HG02970 (cell line): ENCODE measurements at regions not wholly inside any gene's neighbourhood (a gene's known extent, or its start where the extent isn't known, plus 50 kb on each side); places are given as distances from the start of the nearest gene placed in this dataset.

Source experiments
- ATAC-seq: cut with Tn5 transposase; IDR thresholded peaks from one replicate; pipeline ENCODE4 v1.9.1; 2021; ENCODE audit warnings: mild to moderate bottlenecking, moderate library complexity, moderate number of reproducible peaks; ENCODE audit not compliant: unreplicated experiment, low FRiP score

GRCh38 chr1:234699795-234700665 lies 90.1 kb upstream of the IRF2BP2 start:
- peak; percentile 52 for ATAC-seq

GRCh38 chr1:234698686-234699085 lies 88.7 kb upstream of the IRF2BP2 start:
- ATAC-seq, result no peak

- ATAC-seq, result no peak
Measured at GRCh38 chr1:234697741-234698140, 87.8 kb upstream of the IRF2BP2 start.

- ATAC-seq, result no peak
Measured at GRCh38 chr1:234697015-234697414, 87.0 kb upstream of the IRF2BP2 start.

GRCh38 chr1:234696148-234696576 lies 86.2 kb upstream of the IRF2BP2 start:
- ATAC-seq, result no peak

GRCh38 chr1:234694661-234695060 lies 84.7 kb upstream of the IRF2BP2 start:
- no peak for ATAC-seq

GRCh38 chr1:234692966-234693580 lies 83.1 kb upstream of the IRF2BP2 start:
- ATAC-seq, result no peak

GRCh38 chr1:234691567-234691966 lies 81.6 kb upstream of the IRF2BP2 start:
- no peak for ATAC-seq

- ATAC-seq, result no peak
Measured at GRCh38 chr1:234690872-234691271, 80.9 kb upstream of the IRF2BP2 start.

- no peak for ATAC-seq
Measured at GRCh38 chr1:234689236-234689635, 79.3 kb upstream of the IRF2BP2 start.

- no peak for ATAC-seq
Measured at GRCh38 chr1:234687011-234687410, 77.0 kb upstream of the IRF2BP2 start.

GRCh38 chr1:234686035-234686434 lies 76.1 kb upstream of the IRF2BP2 start:
- no peak for ATAC-seq

GRCh38 chr1:234684856-234685255 lies 74.9 kb upstream of the IRF2BP2 start:
- ATAC-seq, result no peak

- ATAC-seq, result no peak
Measured at GRCh38 chr1:234683861-234684632, 74.1 kb upstream of the IRF2BP2 start.

- no peak for ATAC-seq
Measured at GRCh38 chr1:234683127-234683860, 73.3 kb upstream of the IRF2BP2 start.

GRCh38 chr1:234681990-234682389 lies 72.0 kb upstream of the IRF2BP2 start:
- no peak for ATAC-seq

- ATAC-seq, result no peak
Measured at GRCh38 chr1:234681065-234681464, 71.1 kb upstream of the IRF2BP2 start.

- ATAC-seq, result no peak
Measured at GRCh38 chr1:234680331-234680904, 70.4 kb upstream of the IRF2BP2 start.

GRCh38 chr1:234676103-234676594 lies 66.2 kb upstream of the IRF2BP2 start:
- ATAC-seq, result no peak

- ATAC-seq, result no peak
Measured at GRCh38 chr1:234675572-234675971, 65.6 kb upstream of the IRF2BP2 start.
